HG02642 (cell line): ENCODE measurements at regions not wholly inside any gene's neighbourhood (a gene's known extent, or its start where the extent isn't known, plus 50 kb on each side); places are given as distances from the start of the nearest gene placed in this dataset.
A peak's percentile ranks its signal among the peaks of the same experiment; 100 is the strongest.

ENCODE experiments used
- ATAC-seq: cut with Tn5 transposase; IDR thresholded peaks from one replicate; pipeline ENCODE4 v1.9.1; 2021; ENCODE audit warnings: mild to moderate bottlenecking; ENCODE audit not compliant: unreplicated experiment, poor library complexity

DNA sequence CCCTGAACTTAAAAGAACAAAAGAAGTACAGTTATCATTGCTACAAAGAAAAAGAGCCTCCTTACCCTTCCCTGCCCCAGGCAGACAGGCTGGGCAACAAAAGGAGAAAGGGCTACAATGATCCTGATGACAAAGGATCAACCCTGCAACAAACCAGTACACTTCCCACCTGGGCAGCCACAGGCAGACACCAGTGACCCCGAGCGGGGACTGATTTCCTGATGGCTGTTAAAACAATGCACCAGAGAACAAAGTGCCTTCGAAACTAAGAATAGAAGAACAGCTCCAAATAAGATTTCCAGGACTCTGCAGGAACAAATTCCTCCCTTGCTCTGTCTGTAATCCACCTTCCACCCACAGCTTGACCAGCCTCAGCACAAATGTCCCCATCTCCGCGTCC is 106.3 kb upstream of the ARHGEF3 start:
- no peak for ATAC-seq

DNA sequence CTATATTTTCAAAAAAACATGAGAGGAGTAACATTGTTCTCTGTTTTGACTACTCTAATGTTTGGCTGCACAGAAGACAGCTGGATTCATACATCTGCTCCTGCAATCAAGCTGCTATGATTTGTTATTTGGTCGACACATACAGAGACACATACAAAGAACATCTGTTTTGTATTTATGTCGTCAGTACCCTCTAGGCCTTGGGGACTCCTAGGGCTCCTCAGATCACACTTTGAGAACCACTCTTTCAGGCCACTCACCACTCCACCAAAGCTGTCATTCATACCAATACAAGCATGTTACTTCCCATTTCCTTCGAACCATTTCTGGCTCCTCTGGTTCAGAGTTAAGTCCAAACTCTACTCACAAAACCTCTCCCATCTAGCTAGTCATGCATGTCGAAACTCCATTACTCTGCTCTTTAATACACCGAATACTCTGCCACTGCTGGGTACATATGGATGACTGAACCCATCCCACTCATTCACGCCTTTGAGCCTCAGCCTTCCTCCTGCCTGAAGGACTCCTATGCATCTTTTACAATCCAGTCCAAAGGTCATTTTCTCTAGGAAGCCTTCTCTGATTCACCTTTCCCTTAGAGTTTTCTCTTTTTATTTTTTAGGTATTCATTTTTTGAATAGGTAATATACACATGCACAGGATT is 102.9 kb upstream of the ARHGEF3 start:
- ATAC-seq = no peak

- no peak for ATAC-seq
These were observed 101.6 kb upstream of the ARHGEF3 start for GRCh38 chr3:56903231-56903782.

GRCh38 chr3:56902468-56903160 is 100.9 kb upstream of the ARHGEF3 start:
- no peak for ATAC-seq

GRCh38 chr3:56900801-56901200 is 99.1 kb upstream of the ARHGEF3 start:
- no peak for ATAC-seq

GRCh38 chr3:56899851-56900250 is 98.1 kb upstream of the ARHGEF3 start:
- no peak for ATAC-seq

- ATAC-seq = no peak
These were observed 97.3 kb upstream of the ARHGEF3 start for GRCh38 chr3:56899078-56899477.

- no peak for ATAC-seq
These were observed 94.6 kb upstream of the ARHGEF3 start for GRCh38 chr3:56896357-56896756.

- ATAC-seq = peak; percentile 69
These were observed 93.2 kb upstream of the ARHGEF3 start for GRCh38 chr3:56894881-56895431.

- ATAC-seq = no peak
These were observed 88.8 kb upstream of the ARHGEF3 start for GRCh38 chr3:56890448-56891091.

GRCh38 chr3:56889131-56889530 is 87.4 kb upstream of the ARHGEF3 start:
- ATAC-seq = no peak

DNA sequence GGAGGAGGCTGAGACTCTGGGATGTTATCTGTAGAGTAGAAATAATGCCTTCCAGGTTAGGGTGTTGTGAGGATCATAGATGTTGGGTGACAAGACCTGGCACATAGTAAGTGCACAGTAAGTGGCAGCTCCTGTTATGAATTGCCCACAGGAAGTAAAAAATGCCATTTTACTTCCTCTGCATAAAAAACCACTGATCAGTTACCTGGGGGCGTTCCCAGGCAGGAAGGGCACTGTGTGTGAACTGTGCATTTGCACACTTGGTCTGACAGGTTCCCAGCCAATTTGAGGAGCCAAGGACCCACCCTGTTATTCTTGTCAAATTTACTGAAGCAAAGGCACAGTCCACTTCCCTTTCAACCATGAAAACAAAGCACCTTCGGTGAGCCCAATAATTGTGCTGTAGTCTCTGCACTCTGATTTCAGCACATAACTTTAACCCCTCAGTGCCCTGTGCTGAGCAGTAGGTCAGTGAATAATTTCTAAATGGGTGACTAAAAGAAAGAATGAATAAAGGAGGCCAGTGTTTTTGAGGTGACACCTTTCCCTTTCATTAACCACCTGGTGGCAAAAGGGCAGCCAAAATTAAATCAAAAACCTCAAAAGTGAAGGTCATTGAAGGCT is 85.8 kb upstream of the ARHGEF3 start:
- no peak for ATAC-seq

- no peak for ATAC-seq
These were observed 84.6 kb upstream of the ARHGEF3 start for GRCh38 chr3:56886314-56886713.

- no peak for ATAC-seq
These were observed 84.1 kb upstream of the ARHGEF3 start for GRCh38 chr3:56885879-56886278.

GRCh38 chr3:56885453-56885852 is 83.7 kb upstream of the ARHGEF3 start:
- no peak for ATAC-seq

DNA sequence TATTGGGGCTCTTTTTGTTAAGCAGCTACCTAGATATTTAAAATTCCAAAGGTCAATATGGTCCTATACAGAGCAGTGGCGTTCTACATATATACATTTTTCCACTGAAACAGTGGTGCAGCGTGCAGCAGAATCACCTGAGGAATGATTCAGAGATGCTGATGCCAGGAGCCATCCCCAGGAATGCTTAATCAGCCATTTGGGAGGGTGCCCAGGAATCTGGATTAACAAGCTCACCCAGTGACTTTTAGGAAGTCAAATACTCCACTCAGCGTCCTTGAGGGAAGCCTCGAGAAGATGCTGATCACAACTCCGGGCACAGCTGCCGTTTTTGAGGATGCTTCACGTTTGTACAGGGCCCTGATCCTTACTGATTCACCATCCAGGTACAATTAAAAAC is 82.6 kb upstream of the ARHGEF3 start:
- ATAC-seq = no peak

DNA sequence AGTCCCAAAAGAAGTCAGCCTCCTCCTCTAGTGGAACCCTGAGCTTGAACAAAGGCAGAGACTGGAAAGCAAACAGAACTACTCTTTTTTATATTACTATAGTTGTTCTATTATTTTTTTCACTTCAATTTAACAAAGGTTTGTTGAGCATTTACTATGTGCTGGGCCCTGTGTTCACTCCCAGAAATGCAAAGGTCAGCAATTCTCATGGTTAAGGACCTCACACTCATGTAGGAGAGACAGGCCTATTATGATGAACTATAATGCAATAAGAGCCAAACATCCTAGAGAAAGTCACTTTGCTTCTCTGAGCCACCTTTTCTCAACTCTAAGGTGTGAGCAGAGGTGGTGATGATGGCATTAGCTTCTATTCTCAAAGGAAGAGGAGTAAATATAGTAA is 82.1 kb upstream of the ARHGEF3 start:
- ATAC-seq = no peak

- no peak for ATAC-seq
These were observed 81.1 kb upstream of the ARHGEF3 start for GRCh38 chr3:56882896-56883295.

DNA sequence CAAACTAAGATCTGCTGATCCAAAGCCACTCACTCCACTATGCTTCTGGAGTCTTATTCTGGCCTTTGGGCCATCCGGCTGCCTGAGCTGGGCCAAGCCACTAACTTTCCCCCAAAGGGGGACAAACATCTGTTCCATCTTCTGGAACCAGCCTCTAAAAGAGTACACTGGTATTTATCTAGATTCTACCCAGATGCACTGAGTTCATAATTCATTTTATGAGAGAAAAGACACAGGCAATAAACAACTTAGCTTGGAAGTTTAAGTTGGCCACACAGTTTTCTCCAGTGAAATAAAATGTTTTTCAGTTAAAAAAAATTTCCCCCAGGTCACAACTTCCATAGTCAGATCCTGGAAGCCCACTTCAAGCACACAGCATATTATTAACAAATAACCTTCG is 80.1 kb upstream of the ARHGEF3 start:
- ATAC-seq = no peak

DNA sequence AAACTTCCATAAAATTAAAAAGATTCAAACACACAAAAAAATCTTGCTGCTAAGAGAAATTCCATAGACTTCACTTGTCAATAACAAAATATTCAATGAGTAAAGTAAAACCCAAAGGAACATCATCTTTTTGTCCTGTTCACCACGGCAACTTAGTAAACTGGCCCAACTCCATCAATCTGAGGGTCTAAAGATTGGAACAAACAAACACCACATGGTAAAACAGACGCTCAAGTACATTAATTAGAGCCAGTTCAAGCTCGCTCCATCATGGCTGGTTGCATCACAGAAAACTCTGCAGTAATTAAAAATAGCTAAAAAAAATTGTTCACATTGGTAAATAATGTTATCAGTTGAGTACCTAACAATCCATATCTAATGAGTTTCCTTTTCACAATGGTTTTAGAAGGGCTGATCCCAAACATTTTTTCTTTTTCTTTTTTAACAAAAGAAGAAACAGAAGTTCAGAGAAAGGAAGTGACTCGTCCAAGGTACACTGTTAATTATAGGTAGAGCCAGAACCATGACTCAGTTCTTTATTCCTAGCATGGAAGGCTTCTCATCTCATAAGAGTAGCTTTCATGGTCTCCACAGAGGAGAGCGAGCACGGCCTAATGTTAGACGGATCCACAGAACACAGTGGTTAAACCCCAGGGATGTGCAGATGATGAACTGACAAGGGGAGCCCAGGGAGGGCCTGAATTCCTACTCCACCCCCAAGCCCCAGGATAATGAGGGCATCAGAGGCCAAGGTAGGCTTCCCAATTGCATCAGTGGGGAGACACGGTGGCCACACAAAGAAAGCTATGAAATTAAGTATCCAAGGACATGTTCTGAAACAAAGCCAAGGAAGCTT is 79.2 kb upstream of the ARHGEF3 start:
- no peak for ATAC-seq
